Neural cell (in vitro differentiated cells): ENCODE measurements at regions not wholly inside any gene's neighbourhood (a gene's known extent, or its start where the extent isn't known, plus 50 kb on each side); places are given as distances from the start of the nearest gene placed in this dataset.
"Not testable (repeated sequence)": the region's sequence is repeated elsewhere in the genome, so short reads cannot be mapped to it uniquely, and the experiment has no call there.

ENCODE experiments used
- CTCF ChIP-seq: fragments of 450-650 bp; IDR thresholded peaks from 2 replicates; pipeline ENCODE4 v1.5.1; 2014; ENCODE audit warnings: antibody characterized with exemption, mild to moderate bottlenecking, moderate library complexity; ENCODE audit not compliant: poor library complexity, severe bottlenecking
- EP300 ChIP-seq: fragments of 450-650 bp; conservative IDR thresholded peaks from 2 replicates; pipeline ENCODE4 v1.6.1; 2014; ENCODE audit warnings: antibody characterized with exemption, mild to moderate bottlenecking, moderate library complexity; ENCODE audit not compliant: poor library complexity, severe bottlenecking
- MXI1 ChIP-seq: fragments of 450-650 bp; conservative IDR thresholded peaks from 2 replicates; pipeline ENCODE4 v1.6.1; 2014; ENCODE audit warnings: antibody characterized with exemption, mild to moderate bottlenecking; ENCODE audit not compliant: poor library complexity, severe bottlenecking
- POLR2AphosphoS5 ChIP-seq: IDR thresholded peaks from 2 replicates; pipeline ENCODE4 v1.6.1; 2012
- REST ChIP-seq: IDR thresholded peaks from 2 replicates; pipeline ENCODE4 v1.6.1; 2012; ENCODE audit warnings: borderline replicate concordance

DNA sequence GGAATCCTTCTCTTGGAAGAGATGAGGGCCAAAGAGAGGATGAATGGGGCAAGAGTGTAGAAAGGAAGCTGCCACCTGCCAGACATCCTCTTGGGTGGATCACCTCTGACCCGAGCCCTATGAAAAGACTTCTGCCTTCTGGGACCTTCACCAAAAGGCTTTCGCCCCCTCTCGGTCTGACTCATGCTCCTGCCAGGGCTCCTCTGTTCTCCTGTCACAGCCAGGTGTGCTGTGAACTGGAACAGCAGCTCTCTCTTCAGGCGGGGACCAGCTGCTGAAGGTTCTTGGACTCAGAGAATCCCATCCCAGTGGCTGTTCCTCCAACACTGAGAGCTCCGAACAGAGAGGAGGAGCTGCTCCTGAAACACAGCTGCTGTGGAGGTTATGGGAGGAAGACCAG is 96.6 kb upstream of the AKAP13 start:
- not testable (repeated sequence) for TF ChIP-seq EP300, MXI1, POLR2AphosphoS5, CTCF, REST
